IMR-90 (cell line): ENCODE measurements at regions not wholly inside any gene's neighbourhood (a gene's known extent, or its start where the extent isn't known, plus 50 kb on each side); places are given as distances from the start of the nearest gene placed in this dataset.

ENCODE experiments used
- ATAC-seq: fragments of 200-7000 bp; cut with Tn5 transposase; 2 replicates; pipeline ENCODE4 v1.9.1; 2020; ENCODE audit warnings: low read depth, mild to moderate bottlenecking, moderate library complexity
- BruUV-seq: library from RNA; stranded (reverse); fragments of 400-500 nt; replicated peaks from 2 replicates; lab custom pipeline; 2021; lab: Mats Ljungman, UMichigan
- CTCF ChIA-PET: fragments of 300-600 bp; formaldehyde crosslinking; extraction: SDS; loops from one replicate; lab custom pipeline; 2021; ENCODE audit warnings: antibody characterized with exemption; lab: Yijun Ruan, JAX
- POLR2A ChIA-PET: fragments of 300-600 bp; sonication (Branson Sonifier 250); formaldehyde crosslinking; loops from one replicate; lab custom pipeline; 2022; ENCODE audit warnings: antibody characterized with exemption; ENCODE audit not compliant: unreplicated experiment; lab: Charles Lee
- DNase-seq: peaks from one replicate; pipeline ENCODE4 v3.0.0; 2013
- H2AFZ ChIP-seq: replicated peaks from 2 replicates; pipeline ENCODE3; 2013; ENCODE audit warnings: low read length, mild to moderate bottlenecking; ENCODE audit not compliant: poor library complexity
- H2AK5ac ChIP-seq: 2 replicates; pipeline ENCODE4 v1.6.1; 2013; ENCODE audit warnings: low read depth, low read length, inconsistent platforms
- H2AK9ac ChIP-seq: replicated peaks from 2 replicates; pipeline ENCODE3; 2013; ENCODE audit warnings: mild to moderate bottlenecking, low read depth, low read length, moderate library complexity; ENCODE audit not compliant: poor library complexity
- H2BK120ac ChIP-seq: 2 replicates; pipeline ENCODE4 v1.6.1; 2013; ENCODE audit warnings: low read depth, low read length, inconsistent platforms
- H2BK15ac ChIP-seq: 3 replicates; pipeline ENCODE4 v1.6.1; 2013; ENCODE audit warnings: low read depth, low read length, inconsistent platforms
- H2BK20ac ChIP-seq: 2 replicates; pipeline ENCODE4 v1.6.1; 2013; ENCODE audit warnings: low read depth, mild to moderate bottlenecking, inconsistent platforms, low read length, moderate library complexity
- H2BK5ac ChIP-seq: 2 replicates; pipeline ENCODE4 v1.6.1; 2013; ENCODE audit warnings: mild to moderate bottlenecking, low read depth, low read length, inconsistent platforms; ENCODE audit not compliant: poor library complexity, severe bottlenecking
- H3K14ac ChIP-seq: replicated peaks from 2 replicates; pipeline ENCODE4 v1.6.1; 2013; ENCODE audit warnings: low read depth, low read length, inconsistent platforms
- H3K18ac ChIP-seq: 2 replicates; pipeline ENCODE4 v1.6.1; 2013; ENCODE audit warnings: low read depth, low read length, control low read depth
- H3K23ac ChIP-seq: 2 replicates; pipeline ENCODE4 v1.6.1; 2013; ENCODE audit warnings: low read depth, low read length, inconsistent platforms
- H3K27ac ChIP-seq: 2 replicates; pipeline ENCODE4 v1.5.1; 2013; ENCODE audit warnings: mild to moderate bottlenecking, control low read depth, low read length; ENCODE audit not compliant: insufficient read depth
- H3K27me3 ChIP-seq: 2 replicates; pipeline ENCODE4 v1.6.1; 2013; ENCODE audit warnings: low read length; ENCODE audit not compliant: control insufficient read depth, insufficient read depth
- H3K36me3 ChIP-seq: 2 replicates; pipeline ENCODE4 v1.6.1; 2013; ENCODE audit warnings: low read length, mixed read lengths; ENCODE audit not compliant: control insufficient read depth, insufficient read depth
- H3K4ac ChIP-seq: 2 replicates; pipeline ENCODE4 v1.6.1; 2013; ENCODE audit warnings: low read depth, low read length, inconsistent platforms
- H3K4me1 ChIP-seq: 2 replicates; pipeline ENCODE4 v1.6.1; 2013; ENCODE audit warnings: low read length, mixed read lengths; ENCODE audit not compliant: control insufficient read depth, insufficient read depth
- H3K4me2 ChIP-seq: 2 replicates; pipeline ENCODE4 v1.6.1; 2013; ENCODE audit warnings: low read depth, mild to moderate bottlenecking, control low read depth, low read length, moderate library complexity
- H3K4me3 ChIP-seq: 2 replicates; pipeline ENCODE4 v1.5.1; 2013; ENCODE audit warnings: low read depth, mild to moderate bottlenecking, control low read depth, low read length, moderate library complexity; ENCODE audit not compliant: insufficient read depth
- H3K56ac ChIP-seq: 2 replicates; pipeline ENCODE4 v1.6.1; 2013; ENCODE audit warnings: low read length, inconsistent platforms; ENCODE audit not compliant: insufficient read depth; ENCODE audit errors: extremely low read depth
- H3K79me1 ChIP-seq, 2 experiments: 2 replicates each; pipeline ENCODE4 v1.6.1; 2013; ENCODE audit warnings: low read length in 2 of 2, inconsistent platforms in 1 of 2, low read depth in 1 of 2
- H3K9ac ChIP-seq: 2 replicates; pipeline ENCODE4 v1.6.1; 2013; ENCODE audit warnings: low read depth, low read length, control low read depth
- H3K9me1 ChIP-seq: 2 replicates; pipeline ENCODE4 v1.6.1; 2013; ENCODE audit warnings: low read length, inconsistent platforms; ENCODE audit not compliant: insufficient read depth
- H3K9me3 ChIP-seq: 2 replicates; pipeline ENCODE4 v1.6.1; 2013; ENCODE audit warnings: low read length; ENCODE audit not compliant: control insufficient read depth, insufficient read depth
- H4K20me1 ChIP-seq: 2 replicates; pipeline ENCODE4 v1.6.1; 2013; ENCODE audit warnings: low read length, inconsistent platforms; ENCODE audit not compliant: insufficient read depth
- H4K5ac ChIP-seq: 2 replicates; pipeline ENCODE4 v1.6.1; 2013; ENCODE audit warnings: mild to moderate bottlenecking, low read depth, low read length, control low read depth
- H4K8ac ChIP-seq, 2 experiments: 2 replicates each; pipeline ENCODE4 v1.6.1; 2013; ENCODE audit warnings: low read depth in 2 of 2, low read length in 2 of 2, control low read depth in 1 of 2, inconsistent platforms in 1 of 2
- H4K91ac ChIP-seq: 2 replicates; pipeline ENCODE4 v1.6.1; 2013; ENCODE audit warnings: low read depth, low read length, inconsistent platforms; ENCODE audit not compliant: insufficient read depth
- BHLHE40 ChIP-seq: fragments of 150-350 bp; IDR thresholded peaks from 2 replicates; pipeline ENCODE4 v1.6.1; 2016; ENCODE audit warnings: mild to moderate bottlenecking, low read depth, low read length
- CEBPB ChIP-seq: IDR thresholded peaks from 2 replicates; pipeline ENCODE4 v1.6.1; 2012; ENCODE audit warnings: low read depth, low read length, improper control_type of control experiment
- CHD1 ChIP-seq: IDR thresholded peaks from 2 replicates; pipeline ENCODE4 v1.6.1; 2012; ENCODE audit warnings: low read depth, low read length, improper control_type of control experiment
- FOS ChIP-seq: fragments of 150-350 bp; IDR thresholded peaks from 2 replicates; pipeline ENCODE4 v1.6.1; 2016; ENCODE audit warnings: low read depth, low read length
- MAFK ChIP-seq: IDR thresholded peaks from 2 replicates; pipeline ENCODE4 v1.6.1; 2012; ENCODE audit warnings: low read depth, low read length, improper control_type of control experiment
- MAZ ChIP-seq: IDR thresholded peaks from 2 replicates; pipeline ENCODE4 v1.6.1; 2012; ENCODE audit warnings: low read depth, mild to moderate bottlenecking, low read length, improper control_type of control experiment, moderate library complexity, borderline replicate concordance
- MXI1 ChIP-seq: IDR thresholded peaks from 2 replicates; pipeline ENCODE4 v1.6.1; 2012; ENCODE audit warnings: low read depth, mild to moderate bottlenecking, low read length, moderate library complexity, borderline replicate concordance
- NFE2L2 ChIP-seq: fragments of 150-350 bp; IDR thresholded peaks from 2 replicates; pipeline ENCODE4 v1.6.1; 2016; ENCODE audit warnings: low read depth, mild to moderate bottlenecking, low read length
- POLR2A ChIP-seq: IDR thresholded peaks from 2 replicates; pipeline ENCODE4 v1.6.1; 2012; ENCODE audit warnings: mild to moderate bottlenecking, low read depth, low read length
- RAD21 ChIP-seq: IDR thresholded peaks from 2 replicates; pipeline ENCODE4 v1.6.1; 2012; ENCODE audit warnings: low read length, improper control_type of control experiment
- RCOR1 ChIP-seq: IDR thresholded peaks from 2 replicates; pipeline ENCODE4 v1.6.1; 2012; ENCODE audit warnings: mild to moderate bottlenecking, low read length, improper control_type of control experiment; ENCODE audit not compliant: insufficient replicate concordance
- RFX5 ChIP-seq: IDR thresholded peaks from 2 replicates; pipeline ENCODE4 v1.8.0; 2012; ENCODE audit warnings: low read depth, mild to moderate bottlenecking, low read length, moderate library complexity
- SMC3 ChIP-seq: fragments of 150-350 bp; IDR thresholded peaks from 2 replicates; pipeline ENCODE4 v1.6.1; 2016; ENCODE audit warnings: low read depth, mild to moderate bottlenecking, antibody characterized with exemption, low read length, moderate library complexity
- WGBS, 2 experiments: methylation state at CpG; one replicate each; pipeline versions ENCODE4 v1.1.5 to v1.1.7; 2013; ENCODE audit warnings: missing lambda C conversion rate in 2 of 2; ENCODE audit not compliant: insufficient read length in 1 of 2; ENCODE audit errors: extremely low coverage in 2 of 2; 5-methylcytosine and 5-hydroxymethylcytosine counted together
- dilution Hi-C: fragments of 300-500 bp; cut with HindIII; formaldehyde crosslinking; loops from one replicate; pipeline ENCODE4 v1.14.3; 2018; ENCODE audit warnings: low sequenced_read_pairs; ENCODE audit not compliant: unreplicated experiment
- in situ Hi-C: fragments of 300-500 bp; cut with MboI; formaldehyde crosslinking; loops from 3 replicates; pipeline ENCODE4 v1.14.3; 2019; ENCODE audit warnings: low sequenced_read_pairs, inconsistent platforms, mixed read lengths
- intact Hi-C: fragments of 100-400 bp; cut with micrococcal nuclease; formaldehyde crosslinking; loops from 2 replicates; pipeline ENCODE4 v1.10.0; 2022
- TF ChIP-seq, protein P1 (sequence below): conservative IDR thresholded peaks from 2 replicates; pipeline ENCODE4 v1.5.1; 2012; ENCODE audit warnings: mild to moderate bottlenecking, low read depth, low read length, improper control_type of control experiment
- TF ChIP-seq, protein P2 (sequence below): fragments of 150-350 bp; IDR thresholded peaks from 2 replicates; pipeline ENCODE4 v1.6.1; 2017; ENCODE audit warnings: mild to moderate bottlenecking, antibody characterized with exemption, low read length, low read depth
- TF ChIP-seq, protein P3 (sequence below): fragments of 150-350 bp; IDR thresholded peaks from 2 replicates; pipeline ENCODE4 v1.6.1; 2016; ENCODE audit warnings: low read depth, mild to moderate bottlenecking, low read length, moderate library complexity, borderline replicate concordance

DNA sequence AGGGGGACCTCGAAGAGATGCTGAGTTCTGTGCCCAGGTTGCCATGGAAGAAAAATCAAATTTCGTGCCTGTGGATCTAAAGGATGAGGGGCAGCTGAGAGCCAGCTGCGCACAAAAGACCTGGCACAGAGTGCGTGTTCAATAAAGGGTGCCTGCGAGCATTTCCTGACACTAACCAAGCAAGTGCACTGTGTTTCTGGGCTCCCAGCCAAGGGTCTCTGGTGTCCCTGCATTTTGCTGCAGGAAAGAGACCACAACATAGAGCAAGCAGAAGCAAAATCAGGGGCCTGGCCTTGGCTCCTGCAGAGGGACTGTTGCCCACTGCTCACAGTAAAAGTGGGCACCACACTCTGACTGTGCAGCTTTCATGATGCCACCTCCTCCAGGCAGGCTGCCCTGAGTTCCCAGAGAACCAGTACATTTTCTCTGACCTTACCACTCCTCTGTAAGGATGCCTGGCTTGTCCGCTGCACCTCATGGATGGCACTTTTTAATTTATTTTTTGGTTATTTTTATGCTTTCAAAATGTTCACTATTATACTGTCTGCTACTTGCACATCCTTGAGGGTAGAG lies 70.8 kb upstream of the GPR12 start:
- no TSS peak for BruUV-seq
- H3K79me1 ChIP-seq: no peaks in the 10 kb centered on the region
- dilution Hi-C loops: no loop called here

More for the DNA sequence above, 70.8 kb upstream of the GPR12 start:
- H2AFZ ChIP-seq: no peak overlapping the region
- in situ Hi-C loops (no loop called here), intact Hi-C loops (no loop called here)
- no peak overlapping the region for H2AK5ac ChIP-seq
- no CpG with 5 or more reads among the region's 6 CpGs for WGBS, 2 experiments
- no peaks in the 10 kb centered on the region for H3K9me1 ChIP-seq
- no peaks in the 10 kb centered on the region for H3K9me3 ChIP-seq
- no peaks in the 10 kb centered on the region for H3K27me3 ChIP-seq
- no peak overlapping the region for H3K18ac ChIP-seq
- H3K4me1 ChIP-seq: no peaks in the 10 kb centered on the region
- no peak for TF ChIP-seq FOS
- TF ChIP-seq MAFK: no peak
- no peak for TF ChIP-seq BHLHE40
- TF ChIP-seq, protein P1, sequence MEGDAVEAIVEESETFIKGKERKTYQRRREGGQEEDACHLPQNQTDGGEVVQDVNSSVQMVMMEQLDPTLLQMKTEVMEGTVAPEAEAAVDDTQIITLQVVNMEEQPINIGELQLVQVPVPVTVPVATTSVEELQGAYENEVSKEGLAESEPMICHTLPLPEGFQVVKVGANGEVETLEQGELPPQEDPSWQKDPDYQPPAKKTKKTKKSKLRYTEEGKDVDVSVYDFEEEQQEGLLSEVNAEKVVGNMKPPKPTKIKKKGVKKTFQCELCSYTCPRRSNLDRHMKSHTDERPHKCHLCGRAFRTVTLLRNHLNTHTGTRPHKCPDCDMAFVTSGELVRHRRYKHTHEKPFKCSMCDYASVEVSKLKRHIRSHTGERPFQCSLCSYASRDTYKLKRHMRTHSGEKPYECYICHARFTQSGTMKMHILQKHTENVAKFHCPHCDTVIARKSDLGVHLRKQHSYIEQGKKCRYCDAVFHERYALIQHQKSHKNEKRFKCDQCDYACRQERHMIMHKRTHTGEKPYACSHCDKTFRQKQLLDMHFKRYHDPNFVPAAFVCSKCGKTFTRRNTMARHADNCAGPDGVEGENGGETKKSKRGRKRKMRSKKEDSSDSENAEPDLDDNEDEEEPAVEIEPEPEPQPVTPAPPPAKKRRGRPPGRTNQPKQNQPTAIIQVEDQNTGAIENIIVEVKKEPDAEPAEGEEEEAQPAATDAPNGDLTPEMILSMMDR: no peak
- TF ChIP-seq NFE2L2: no peak
- no peak for TF ChIP-seq SMC3
- no peak for TF ChIP-seq POLR2A
- no peak for TF ChIP-seq CHD1
- no peak for TF ChIP-seq RFX5
- TF ChIP-seq RCOR1: no peak
- TF ChIP-seq, protein P2, sequence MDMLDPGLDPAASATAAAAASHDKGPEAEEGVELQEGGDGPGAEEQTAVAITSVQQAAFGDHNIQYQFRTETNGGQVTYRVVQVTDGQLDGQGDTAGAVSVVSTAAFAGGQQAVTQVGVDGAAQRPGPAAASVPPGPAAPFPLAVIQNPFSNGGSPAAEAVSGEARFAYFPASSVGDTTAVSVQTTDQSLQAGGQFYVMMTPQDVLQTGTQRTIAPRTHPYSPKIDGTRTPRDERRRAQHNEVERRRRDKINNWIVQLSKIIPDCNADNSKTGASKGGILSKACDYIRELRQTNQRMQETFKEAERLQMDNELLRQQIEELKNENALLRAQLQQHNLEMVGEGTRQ: no peak
- no peak for TF ChIP-seq RAD21
- TF ChIP-seq, protein P3, sequence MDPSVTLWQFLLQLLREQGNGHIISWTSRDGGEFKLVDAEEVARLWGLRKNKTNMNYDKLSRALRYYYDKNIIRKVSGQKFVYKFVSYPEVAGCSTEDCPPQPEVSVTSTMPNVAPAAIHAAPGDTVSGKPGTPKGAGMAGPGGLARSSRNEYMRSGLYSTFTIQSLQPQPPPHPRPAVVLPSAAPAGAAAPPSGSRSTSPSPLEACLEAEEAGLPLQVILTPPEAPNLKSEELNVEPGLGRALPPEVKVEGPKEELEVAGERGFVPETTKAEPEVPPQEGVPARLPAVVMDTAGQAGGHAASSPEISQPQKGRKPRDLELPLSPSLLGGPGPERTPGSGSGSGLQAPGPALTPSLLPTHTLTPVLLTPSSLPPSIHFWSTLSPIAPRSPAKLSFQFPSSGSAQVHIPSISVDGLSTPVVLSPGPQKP: no peak
- TF ChIP-seq CEBPB: no peak
- TF ChIP-seq MXI1: no peak
- TF ChIP-seq MAZ: no peak
- no peak overlapping the region for H3K4ac ChIP-seq
- no peak overlapping the region for H2AK9ac ChIP-seq
- no peak overlapping the region for H2BK20ac ChIP-seq
- H3K56ac ChIP-seq: no peak overlapping the region
- ATAC-seq (no peak), DNase-seq (no peak)
- H3K14ac ChIP-seq: no peak overlapping the region
- H4K8ac ChIP-seq: no peak overlapping the region
- ChIA-PET POLR2A (no interaction called here), CTCF (no interaction called here)
- H3K36me3 ChIP-seq: no peaks in the 10 kb centered on the region
- H4K20me1 ChIP-seq: no peaks in the 10 kb centered on the region
- H3K4me2 ChIP-seq: no peak overlapping the region
- no peak overlapping the region for H4K5ac ChIP-seq
- no peak overlapping the region for H2BK5ac ChIP-seq
- H3K23ac ChIP-seq: no peak overlapping the region
- no peak overlapping the region for H2BK120ac ChIP-seq
- no peak overlapping the region for H4K91ac ChIP-seq
- H3K4me3 ChIP-seq: no peak overlapping the region
- no peak overlapping the region for H3K27ac ChIP-seq
- no peak overlapping the region for H3K9ac ChIP-seq
- H2BK15ac ChIP-seq: no peak overlapping the region
